HG02759 (cell line): ENCODE measurements at regions not wholly inside any gene's neighbourhood (a gene's known extent, or its start where the extent isn't known, plus 50 kb on each side); places are given as distances from the start of the nearest gene placed in this dataset.

Experiments
- ATAC-seq: cut with Tn5 transposase; IDR thresholded peaks from one replicate; pipeline ENCODE4 v1.9.1; 2021; ENCODE audit warnings: mild to moderate bottlenecking, moderate library complexity; ENCODE audit not compliant: unreplicated experiment

DNA sequence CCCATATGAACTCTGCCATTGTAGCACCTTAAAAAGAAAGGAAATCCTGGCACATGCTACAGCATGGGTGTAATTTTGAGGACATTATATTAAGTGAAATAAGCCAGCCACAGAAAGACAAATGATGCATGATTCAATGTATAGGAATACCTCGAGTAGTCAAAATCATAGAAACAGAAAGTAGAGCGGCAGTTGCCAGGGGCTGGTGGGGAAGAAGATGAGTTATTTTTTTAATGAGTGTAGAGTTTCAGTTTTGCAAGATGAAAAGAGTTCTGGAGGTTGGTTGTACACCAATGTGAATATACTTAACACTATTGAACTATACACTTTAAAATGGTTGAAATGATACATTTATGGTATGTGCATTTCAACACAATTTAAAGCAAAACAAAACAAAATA, 133.0 kb downstream of the ZDHHC21 start:
- no peak for ATAC-seq

DNA sequence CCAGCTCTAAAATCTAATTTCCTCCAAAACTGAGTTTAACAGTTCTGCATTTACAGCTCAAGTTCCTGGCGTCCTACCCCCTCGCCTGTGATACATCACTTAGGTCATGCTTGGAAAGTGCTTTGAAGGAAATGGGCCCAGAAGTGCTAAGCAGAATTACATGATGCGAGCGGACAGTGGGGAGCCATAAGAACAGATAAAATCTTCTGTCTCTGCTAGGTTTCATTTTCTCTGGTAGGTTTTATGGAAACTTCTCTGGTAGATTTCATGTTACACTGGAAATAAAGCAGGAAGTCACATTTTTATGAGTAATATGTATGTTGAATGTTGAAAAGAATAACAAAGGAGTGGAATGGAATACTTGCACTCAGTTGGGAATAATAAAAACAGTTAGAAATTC, 138.3 kb downstream of the ZDHHC21 start:
- no peak for ATAC-seq

DNA sequence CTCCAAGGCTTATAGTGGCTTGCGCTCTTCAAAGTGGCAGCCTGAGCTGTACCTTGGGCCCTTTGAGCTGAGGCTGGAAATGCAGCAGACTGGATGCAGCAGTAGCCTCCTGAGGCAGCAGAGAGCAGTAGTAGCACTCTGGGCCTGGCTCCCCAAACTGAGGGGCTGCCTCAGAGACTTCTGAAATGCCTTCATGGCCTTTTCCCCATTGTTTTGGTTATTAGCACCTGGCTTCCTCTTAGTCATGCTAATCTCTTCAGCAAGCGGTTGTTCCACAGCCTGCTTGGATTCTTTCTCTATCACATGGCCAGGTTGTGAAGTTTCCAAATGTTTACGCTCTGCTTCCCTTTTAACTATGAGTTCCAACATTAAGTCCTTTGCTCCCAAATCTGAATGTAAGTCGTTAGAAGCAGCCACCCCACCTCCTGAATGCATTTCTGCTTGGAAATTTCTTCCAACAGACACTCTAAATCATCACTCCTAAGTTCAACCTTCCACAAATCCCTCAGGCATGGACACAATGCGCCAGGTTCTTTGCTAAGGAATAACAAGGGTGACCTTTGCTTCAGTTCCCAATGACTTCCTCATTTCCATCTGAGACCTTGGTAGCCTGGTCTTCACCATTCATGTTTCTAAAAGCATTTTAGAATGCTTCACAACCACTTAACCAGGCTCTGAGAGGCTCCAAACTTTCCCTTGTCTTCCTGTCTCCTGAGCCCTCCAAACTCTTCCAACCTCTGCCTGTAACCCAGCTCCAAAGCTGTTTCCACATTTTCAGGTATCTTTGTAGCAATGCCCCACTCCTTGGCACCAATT, 145.8 kb downstream of the ZDHHC21 start:
- no peak for ATAC-seq

DNA sequence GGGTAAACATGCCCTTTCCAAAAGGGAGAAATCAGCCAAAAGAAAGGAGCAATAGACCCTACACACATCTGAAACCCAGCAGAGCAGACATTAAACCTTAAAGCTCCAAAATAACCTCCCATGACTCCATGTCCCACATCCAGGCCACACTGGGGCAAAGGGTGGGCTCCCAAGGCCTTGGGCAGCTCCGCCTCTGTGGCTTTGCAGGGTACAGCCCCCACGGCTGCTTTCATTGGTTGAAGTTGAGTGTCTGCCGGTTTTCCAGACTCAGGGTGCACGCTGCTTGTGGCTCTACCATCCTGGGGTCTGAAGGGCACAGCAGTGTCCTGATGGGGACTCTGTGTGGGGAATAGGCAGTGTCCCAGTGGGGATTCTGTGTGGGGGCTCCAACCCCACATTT, 146.5 kb downstream of the ZDHHC21 start:
- ATAC-seq: no peak

DNA sequence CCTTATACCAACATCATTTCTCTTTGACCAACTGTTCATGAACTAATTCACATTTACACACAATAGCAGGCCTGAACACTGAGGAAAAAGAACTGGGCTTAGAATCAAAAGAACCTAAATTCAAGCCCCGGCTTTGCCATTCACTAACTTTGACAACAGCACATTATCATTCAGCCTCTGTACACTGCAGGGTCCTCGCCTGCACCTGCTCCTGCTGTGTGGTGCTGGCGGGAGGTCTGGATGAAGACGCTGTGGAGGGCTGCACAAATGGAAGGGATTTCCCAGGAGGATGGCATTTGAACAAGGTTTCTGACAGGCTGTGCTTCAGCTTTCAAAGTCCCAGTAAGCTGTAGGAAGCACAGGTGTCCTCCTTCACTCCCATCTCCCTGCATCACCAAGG, 151.2 kb downstream of the ZDHHC21 start:
- ATAC-seq: no peak

DNA sequence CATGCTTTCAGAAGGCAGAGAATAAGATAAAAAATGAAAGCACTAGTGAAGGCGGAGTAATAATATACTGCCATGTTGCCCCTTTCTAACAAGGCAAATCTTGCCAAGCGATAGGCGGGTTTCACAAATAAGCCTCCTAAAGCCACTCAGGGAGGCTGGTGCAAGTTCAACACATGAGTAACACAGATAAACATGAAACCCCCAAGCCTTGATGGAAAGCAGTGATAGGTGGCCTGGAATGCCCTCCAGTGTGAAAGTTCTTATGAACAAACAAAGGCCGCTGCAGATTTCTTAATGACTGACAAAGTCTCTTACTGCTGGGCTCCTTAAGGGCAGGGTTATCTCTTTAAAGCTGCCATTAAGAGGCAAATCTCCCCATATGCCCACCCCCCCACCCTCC, 154.7 kb downstream of the ZDHHC21 start:
- ATAC-seq: no peak

DNA sequence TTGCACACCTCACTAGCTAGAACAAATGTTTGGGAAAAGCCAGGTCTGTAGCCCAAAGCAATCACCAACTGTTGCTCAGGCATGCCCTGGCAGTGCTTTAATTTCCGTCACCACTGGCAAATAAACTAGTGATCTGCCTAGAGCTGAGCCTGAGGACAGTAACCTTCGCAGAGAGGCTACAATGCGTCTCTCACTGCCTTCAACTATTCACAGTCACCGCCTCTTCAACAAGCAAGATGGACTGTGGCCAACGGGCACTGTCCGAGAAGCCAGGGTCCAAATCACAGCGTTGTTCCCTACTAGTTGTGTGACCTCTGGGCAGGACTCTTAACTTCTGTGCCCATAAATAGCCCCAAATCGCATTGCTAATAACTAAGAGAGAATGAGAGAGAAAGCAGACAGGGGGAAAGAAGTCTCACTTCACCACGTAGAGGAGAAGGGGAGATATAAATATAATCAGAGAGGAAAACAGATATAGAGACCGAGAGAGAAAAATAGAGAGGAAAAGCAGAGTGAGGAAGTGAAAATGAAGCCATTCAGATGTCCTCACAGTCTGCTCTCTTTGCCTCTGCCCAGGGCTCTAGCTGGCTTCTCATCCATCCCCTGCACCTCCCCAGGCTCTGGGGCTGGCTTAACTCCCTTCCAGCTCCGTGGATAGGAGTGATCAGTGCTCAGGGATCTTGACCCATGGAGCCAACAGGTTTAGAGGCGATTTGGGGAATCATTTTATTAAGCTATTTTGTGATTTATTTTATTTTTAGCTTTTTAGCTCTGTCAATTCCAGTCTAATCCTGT, 157.9 kb downstream of the ZDHHC21 start:
- no peak for ATAC-seq

DNA sequence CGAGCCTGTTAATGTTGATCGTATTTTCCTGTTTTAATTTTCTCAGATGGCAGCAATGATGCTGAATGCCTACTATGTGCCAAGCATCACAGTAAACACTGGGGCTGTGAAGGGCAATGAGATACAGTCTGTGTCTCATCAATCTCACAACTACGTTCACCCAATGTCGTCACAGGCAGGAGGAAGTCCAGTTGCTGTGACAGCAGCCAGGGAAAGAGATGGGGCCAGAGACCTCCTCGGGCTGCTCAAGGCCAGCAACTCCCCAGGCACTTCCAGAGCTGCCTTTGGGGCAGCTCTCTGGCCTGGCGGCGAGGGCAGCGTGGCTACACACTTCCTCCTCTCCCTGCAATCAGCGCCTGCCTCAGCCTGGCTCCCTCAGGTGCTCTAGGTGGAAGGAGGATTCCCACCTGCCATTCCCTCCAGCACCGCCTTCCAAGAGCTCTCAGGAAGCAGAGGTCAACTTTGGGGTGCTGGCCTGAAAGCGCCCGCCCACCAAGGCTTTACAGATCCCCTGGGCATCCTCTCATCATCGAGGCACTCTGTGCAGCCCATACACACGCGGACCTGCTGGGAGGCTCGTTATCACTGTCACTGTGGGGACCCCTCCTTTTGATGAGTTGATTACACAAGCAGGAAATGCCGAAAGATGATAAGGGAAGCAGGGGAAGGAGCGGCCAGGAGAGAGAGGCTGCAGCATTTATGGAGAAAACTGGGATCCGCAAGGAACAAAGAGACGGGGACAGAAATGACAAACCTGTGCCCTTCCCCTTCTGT, 159.2 kb downstream of the ZDHHC21 start:
- no peak for ATAC-seq

DNA sequence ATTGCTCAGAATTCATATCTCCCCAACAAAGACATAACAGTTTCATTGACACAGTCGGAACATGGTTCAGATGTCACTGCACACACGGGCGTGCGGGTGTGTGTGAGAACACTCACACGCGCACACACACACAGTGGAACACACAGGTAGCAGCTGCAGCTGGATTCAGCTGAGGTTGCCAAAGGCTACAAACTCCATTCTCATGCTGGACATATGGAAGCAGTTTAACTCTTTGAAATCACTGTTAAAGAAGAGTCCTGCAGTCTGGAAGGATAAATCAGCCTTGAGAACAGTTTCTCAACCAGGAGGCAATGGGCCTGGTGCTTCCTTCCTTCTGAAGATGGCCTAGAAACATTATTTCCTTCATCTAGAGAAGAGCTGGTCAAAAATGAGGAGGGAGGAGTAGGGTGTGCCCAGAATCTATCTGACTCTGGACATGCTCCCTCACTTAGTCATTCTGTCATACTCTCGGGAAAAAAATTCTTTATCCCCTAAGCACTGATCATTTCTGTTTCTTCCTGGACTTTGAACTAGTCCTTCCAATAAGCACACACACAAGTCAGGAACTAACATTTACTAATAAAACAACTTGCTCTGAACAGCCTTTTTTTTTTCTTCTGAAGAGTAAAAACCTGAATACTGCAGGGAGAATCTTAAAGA, 160.6 kb downstream of the ZDHHC21 start:
- ATAC-seq: no peak

DNA sequence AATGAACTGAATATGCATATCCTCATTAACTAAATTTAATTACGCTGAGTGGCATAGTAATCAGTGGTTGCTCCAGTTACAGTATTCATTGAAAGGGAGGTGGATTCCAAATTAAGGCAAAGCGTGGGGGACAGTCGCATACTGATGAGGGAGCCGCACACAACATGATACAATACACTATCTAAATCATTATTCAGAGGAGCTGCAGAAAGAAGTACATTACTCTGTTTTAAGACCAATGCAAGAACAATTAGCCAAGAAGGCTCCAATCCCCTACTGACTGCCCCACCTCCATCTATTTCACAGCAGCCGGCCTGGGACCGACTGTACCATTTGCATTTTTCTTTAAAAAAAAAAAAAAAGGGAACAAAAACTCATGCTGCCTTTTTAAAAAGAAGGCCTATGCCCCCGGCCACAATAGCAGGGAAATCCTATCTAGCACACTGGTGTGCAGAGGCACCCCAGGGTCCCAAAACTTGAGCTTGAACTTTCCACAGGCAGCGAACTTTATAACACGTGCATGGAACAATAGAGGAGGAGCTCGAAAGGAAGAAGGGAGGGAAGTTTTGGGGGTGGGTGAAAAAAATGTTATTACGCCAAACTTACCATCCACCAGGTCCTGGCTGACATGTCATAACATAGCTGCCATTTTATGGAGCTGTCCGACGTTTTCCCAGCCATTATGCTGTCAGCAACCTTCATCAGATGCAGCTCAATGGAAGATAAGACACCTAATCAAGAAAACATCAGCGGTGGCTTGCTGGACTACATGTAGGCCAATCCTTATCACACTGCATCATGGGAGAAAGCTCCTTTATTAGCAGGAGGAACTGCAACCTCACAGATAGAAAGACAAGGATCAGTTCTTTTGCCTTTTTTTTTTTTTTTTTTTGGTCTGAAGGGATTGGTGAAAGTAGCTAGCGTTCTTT, 161.6 kb downstream of the ZDHHC21 start:
- ATAC-seq: no peak

DNA sequence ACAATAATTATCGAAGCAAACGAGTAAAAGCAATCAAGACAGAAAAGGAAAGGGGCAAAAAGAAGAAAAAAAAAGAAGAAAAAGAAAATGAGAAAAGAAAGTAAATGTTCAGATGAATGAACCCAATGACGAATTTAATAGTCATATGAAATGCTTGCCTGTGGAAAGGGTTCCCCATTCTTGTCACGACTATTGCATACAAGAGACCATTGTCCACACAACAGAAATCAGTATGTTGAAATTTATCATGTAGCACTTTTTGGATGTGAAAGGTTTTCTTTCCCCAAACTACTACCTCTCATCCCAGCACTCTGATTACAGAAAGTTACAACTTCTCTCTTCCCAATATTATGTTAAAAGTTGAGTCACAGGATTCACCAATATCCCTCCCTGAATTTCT, 162.4 kb downstream of the ZDHHC21 start:
- ATAC-seq: no peak

DNA sequence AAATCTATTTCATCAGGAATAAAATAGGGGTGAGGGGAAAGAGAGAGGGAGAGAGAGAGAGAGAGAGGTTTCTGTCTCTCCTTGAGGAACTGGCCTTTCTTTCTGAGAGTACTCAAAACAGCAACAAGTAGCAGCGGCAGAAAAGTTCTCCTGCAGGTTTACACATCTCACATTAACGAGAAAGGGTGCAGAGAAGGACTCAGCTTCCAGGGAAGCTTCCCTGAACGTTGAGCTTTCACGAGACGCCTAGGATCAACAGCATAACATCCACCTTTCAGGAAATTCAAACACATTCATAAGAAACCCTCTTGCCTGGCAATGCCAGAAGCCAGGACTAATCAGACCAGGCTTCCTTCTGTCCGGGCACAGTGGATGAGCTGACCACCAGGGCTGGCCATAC, 162.9 kb downstream of the ZDHHC21 start:
- ATAC-seq: no peak

DNA sequence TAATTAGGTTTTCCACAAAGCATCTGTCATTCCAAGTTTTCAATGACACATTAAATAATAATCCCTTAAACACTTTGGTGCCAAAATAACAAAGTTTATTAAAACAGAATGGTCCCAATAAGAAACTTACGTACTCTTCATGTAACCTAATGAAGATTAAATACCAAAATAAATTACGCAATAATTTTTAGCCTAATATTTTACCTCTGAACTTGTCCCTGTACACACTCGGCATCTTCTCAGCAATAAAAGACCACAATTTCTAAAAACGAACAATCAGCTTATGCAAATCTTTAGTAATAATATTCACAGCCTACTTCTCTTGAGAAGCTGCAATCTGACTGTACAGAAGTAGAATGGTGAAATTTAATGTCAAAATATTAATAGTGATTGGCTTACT, 163.6 kb downstream of the ZDHHC21 start:
- ATAC-seq: no peak

DNA sequence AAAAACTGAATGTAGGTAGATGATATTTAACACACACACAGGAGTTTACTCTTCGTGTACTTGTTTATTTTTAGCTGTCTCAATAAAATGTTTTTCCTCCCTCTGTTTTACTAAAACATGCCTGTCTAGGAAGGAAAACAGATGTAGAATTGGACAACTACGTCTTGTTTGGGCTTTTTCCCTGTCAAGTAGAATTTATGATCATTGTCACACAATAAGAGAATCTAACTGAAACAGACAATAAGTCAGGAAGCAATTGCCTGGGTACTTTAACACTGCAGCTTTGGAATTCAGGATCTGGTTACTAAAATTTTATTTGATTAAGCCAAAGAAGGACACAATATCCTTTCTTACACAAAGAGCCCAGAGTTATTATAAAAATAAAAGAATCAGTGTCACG, 164.2 kb downstream of the ZDHHC21 start:
- ATAC-seq: no peak

DNA sequence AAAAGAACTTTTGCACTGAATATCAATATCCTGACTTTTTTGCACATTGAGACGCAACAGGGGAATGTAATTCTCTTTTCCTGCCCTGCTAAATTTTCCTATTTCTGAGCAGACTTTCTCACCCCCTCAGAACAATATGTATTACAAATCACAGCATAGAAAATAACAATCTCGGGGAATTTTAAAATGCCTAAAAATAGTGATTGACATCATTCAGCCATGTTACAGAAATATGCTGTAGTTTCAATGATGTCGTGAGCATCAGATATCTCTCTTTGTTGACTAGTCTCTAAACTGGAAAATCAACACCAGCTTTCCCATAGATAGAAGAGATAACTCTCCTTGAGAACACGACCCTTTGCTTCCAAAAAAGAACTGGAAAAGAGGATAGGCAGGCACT, 166.7 kb downstream of the ZDHHC21 start:
- no peak for ATAC-seq

DNA sequence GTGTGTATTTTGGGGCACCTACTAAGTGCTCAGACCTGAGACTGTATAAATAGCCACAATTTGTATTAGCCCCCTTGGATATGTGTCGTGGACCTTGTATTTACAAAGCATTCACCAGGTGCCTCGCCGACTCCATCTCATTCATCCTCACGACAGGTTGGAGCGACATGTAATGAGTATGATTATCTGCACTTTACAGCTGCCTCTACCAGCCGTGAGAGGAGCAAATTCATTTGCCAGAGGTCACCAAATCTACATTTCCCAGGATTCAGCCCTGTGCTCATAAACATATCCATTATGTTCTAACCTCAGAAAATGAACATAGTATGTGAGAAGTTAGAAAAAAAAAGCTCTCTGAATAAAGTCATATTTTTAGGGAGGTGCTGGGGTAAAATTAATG, 167.4 kb downstream of the ZDHHC21 start:
- no peak for ATAC-seq

DNA sequence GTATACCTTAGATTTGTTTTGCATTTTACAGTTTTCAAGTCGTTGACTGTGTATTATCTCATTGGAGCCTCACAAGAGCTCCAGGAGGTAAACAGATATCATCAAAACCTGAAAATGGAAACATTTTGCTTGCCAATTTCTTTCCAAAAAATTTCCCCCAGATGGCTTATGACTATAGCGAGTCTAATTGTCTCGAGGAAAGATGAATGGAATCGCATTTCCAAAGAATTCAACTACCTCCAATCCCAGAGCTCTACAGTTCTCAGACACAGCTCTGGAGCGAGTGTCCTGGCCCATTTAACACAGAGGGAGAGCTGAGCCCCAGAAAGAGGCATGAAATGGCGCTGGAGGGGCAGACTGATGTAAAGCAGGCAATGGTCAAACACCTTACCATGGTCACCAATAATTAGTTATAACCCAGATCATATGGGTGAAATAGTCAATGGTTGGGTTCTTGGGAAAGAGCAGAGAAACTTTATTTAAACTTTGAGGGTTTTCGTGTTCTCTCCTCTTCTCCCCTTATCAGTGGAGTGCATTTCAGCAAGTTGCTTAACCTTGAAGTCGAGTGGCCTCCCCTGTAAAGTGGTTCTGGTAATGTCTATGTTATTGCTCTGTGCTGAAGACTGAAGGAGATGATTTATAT, 168.2 kb downstream of the ZDHHC21 start:
- no peak for ATAC-seq

DNA sequence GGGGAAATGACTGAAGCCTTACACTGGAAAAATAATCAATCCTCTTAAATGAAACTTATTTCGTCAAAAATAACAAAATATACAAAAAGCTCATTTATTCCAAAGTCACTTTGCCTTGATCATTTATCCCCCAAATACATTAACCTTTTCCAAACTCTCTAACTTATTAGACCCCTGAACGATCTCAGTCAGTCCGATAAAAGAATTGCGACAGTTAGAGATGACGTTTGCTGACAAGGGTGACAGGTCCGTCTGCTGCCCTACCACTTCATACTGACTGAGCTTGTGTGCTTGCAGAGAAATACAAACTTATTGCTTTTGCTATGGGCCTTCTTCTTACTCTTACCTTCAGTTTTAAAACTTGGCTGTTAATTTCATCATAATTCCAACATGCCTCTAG, 169.7 kb downstream of the ZDHHC21 start:
- ATAC-seq: no peak

DNA sequence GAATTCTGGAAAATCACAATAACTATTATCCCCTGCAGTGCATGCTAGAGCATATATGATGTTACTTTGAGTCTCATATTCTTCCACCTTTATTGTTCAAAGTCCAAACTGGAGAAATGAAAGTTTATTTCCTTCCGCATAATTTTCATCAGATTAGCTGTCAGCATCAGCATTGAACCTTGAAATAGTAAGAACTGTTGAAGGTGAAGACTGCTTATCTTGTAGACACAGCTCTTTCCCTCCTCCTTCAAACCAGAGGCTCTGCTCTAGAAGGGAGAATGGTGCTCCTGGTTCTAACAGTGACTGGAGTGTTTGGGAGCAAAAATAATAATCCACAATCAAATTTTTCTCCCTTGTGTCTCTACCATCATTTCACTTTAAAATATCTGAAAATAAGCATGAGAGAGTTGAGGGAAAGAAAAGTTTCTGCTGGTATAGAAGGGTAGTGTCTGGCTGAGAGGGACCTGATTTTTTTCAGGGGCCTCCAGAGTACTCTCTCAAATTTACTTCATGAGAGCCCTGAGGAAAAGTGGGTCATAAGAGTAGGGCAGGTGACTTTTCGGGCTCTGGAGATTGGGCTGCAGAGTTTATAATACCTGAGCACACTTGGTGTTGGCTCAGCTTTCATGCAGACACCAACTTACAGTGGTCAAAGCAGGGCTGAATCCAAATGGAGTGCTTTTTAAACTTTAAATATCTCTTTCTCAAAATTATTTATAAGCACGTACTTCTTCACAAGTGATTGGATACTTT, 170.4 kb downstream of the ZDHHC21 start:
- no peak for ATAC-seq
